CD14-positive monocyte (primary cell): ENCODE measurements at regions not wholly inside any gene's neighbourhood (a gene's known extent, or its start where the extent isn't known, plus 50 kb on each side); places are given as distances from the start of the nearest gene placed in this dataset.

ENCODE experiments used
- DNase-seq, 3 donors: peaks; one replicate each; pipeline ENCODE4 v3.0.0-alpha.2; 2011 to 2022
- H2AFZ ChIP-seq: 2 replicates; pipeline ENCODE4 v1.6.0; 2012; ENCODE audit warnings: mild to moderate bottlenecking, low read depth, low read length, inconsistent platforms; ENCODE audit not compliant: insufficient read depth, poor library complexity, severe bottlenecking
- H3K27ac ChIP-seq, 2 donors: 1 replicate in 1 of 2; 2 replicates in 1 of 2; pipeline ENCODE4 v1.5.1; 2012 to 2013; ENCODE audit warnings: low read length in 2 of 2, control low read depth in 1 of 2, inconsistent platforms in 1 of 2, low read depth in 1 of 2, mild to moderate bottlenecking in 1 of 2
- H3K27me3 ChIP-seq, 2 donors: one replicate each; pipeline versions ENCODE4 v1.6.0 to v1.6.1; 2011 to 2013; ENCODE audit warnings: low read length in 2 of 2; ENCODE audit not compliant: control insufficient read depth in 2 of 2, insufficient read depth in 2 of 2
- H3K36me3 ChIP-seq, 2 donors: replicated peaks in 1 of 2; 1 replicate in 1 of 2; 2 replicates in 1 of 2; pipeline versions ENCODE4 v1.5.1 to v1.6.1; 2012 to 2013; ENCODE audit warnings: low read length in 2 of 2, control low read depth in 1 of 2, inconsistent platforms in 1 of 2, mild to moderate bottlenecking in 1 of 2; ENCODE audit not compliant: insufficient read depth in 2 of 2, control insufficient read depth in 1 of 2
- H3K4me1 ChIP-seq, 2 donors: 1 replicate in 1 of 2; 2 replicates in 1 of 2; pipeline versions ENCODE4 v1.5.1 to v1.6.1; 2012 to 2013; ENCODE audit warnings: low read length in 2 of 2, control low read depth in 1 of 2, inconsistent platforms in 1 of 2, mild to moderate bottlenecking in 1 of 2, moderate library complexity in 1 of 2; ENCODE audit not compliant: insufficient read depth in 2 of 2, control insufficient read depth in 1 of 2
- H3K4me2 ChIP-seq: replicated peaks from 2 replicates; pipeline ENCODE3; 2012; ENCODE audit warnings: low read length, moderate library complexity, mild to moderate bottlenecking; ENCODE audit not compliant: poor library complexity, severe bottlenecking; ENCODE audit errors: extremely low read depth
- H3K4me3 ChIP-seq, 3 experiments: fragments of 200-600 bp in 1 of 3; sonication (generic) in 1 of 3; replicated peaks in 1 of 3; 1 replicate in 2 of 3; 2 replicates in 1 of 3; pipeline ENCODE4 v1.5.1; 2011 to 2013; ENCODE audit warnings: low read length in 3 of 3, mild to moderate bottlenecking in 3 of 3, control low read depth in 2 of 3, low read depth in 2 of 3, inconsistent platforms in 1 of 3, moderate library complexity in 1 of 3
- H3K79me2 ChIP-seq: 2 replicates; pipeline ENCODE4 v1.6.0; 2012; ENCODE audit warnings: mild to moderate bottlenecking, control low read depth, inconsistent platforms, low read length, moderate library complexity; ENCODE audit not compliant: insufficient read depth
- H3K9ac ChIP-seq: 2 replicates; pipeline ENCODE4 v1.6.0; 2017; ENCODE audit warnings: low read length, mild to moderate bottlenecking; ENCODE audit not compliant: insufficient read depth, poor library complexity, severe bottlenecking
- H3K9me3 ChIP-seq, 2 donors: replicated peaks in 1 of 2; 1 replicate in 1 of 2; 2 replicates in 1 of 2; pipeline versions ENCODE4 v1.5.1 to v1.6.1; 2012 to 2013; ENCODE audit warnings: low read length in 2 of 2, control low read depth in 1 of 2; ENCODE audit not compliant: control insufficient read depth in 1 of 2, insufficient read depth in 1 of 2
- H4K20me1 ChIP-seq: 2 replicates; pipeline ENCODE4 v1.6.0; 2012; ENCODE audit warnings: mild to moderate bottlenecking, low read length, control low read depth, moderate library complexity; ENCODE audit not compliant: insufficient read depth
- H3K27ac Mint-ChIP-seq, 7 donors: one replicate each; pipeline ENCODE4 v1.8.0; 2020; ENCODE audit warnings: mild to moderate bottlenecking in 7 of 7, mixed read lengths in 7 of 7, moderate library complexity in 6 of 7, inconsistent platforms in 2 of 7
- H3K27me3 Mint-ChIP-seq, 3 donors: one replicate each; pipeline ENCODE4 v1.8.0; 2021 to 2022; ENCODE audit warnings: low read depth in 3 of 3, mild to moderate bottlenecking in 3 of 3, mixed read lengths in 3 of 3, moderate library complexity in 3 of 3, inconsistent platforms in 1 of 3
- H3K36me3 Mint-ChIP-seq, 2 donors: one replicate each; pipeline ENCODE4 v1.8.0; 2020; ENCODE audit warnings: mixed read lengths in 2 of 2, inconsistent platforms in 1 of 2, mild to moderate bottlenecking in 1 of 2
- H3K4me1 Mint-ChIP-seq: one replicate; pipeline ENCODE4 v1.8.0; 2020; ENCODE audit warnings: mild to moderate bottlenecking, mixed read lengths
- H3K4me3 Mint-ChIP-seq, 2 donors: one replicate each; pipeline ENCODE4 v1.8.0; 2020; ENCODE audit warnings: mild to moderate bottlenecking in 2 of 2, mixed read lengths in 2 of 2, moderate library complexity in 1 of 2
- H3K9me3 Mint-ChIP-seq, 7 donors: one replicate each; pipeline ENCODE4 v1.8.0; 2020 to 2022; ENCODE audit warnings: mixed read lengths in 7 of 7, mild to moderate bottlenecking in 6 of 7, moderate library complexity in 6 of 7, inconsistent platforms in 2 of 7
- WGBS: methylation state at CpG from one replicate; pipeline ENCODE4 v1.1.5; 2013; ENCODE audit warnings: missing lambda C conversion rate; ENCODE audit not compliant: insufficient coverage; 5-methylcytosine and 5-hydroxymethylcytosine counted together
- intact Hi-C, 2 donors: fragments of 100-400 bp; cut with micrococcal nuclease; formaldehyde crosslinking; loops; one replicate each; pipeline versions ENCODE4 v1.15.0 to v1.15.1; 2023
- TF ChIP-seq, protein P1 (sequence below): fragments of 200-600 bp; IDR thresholded peaks from one replicate; pipeline ENCODE4 v1.8.0; 2022; ENCODE audit warnings: antibody characterized with exemption, mild to moderate bottlenecking

DNA sequence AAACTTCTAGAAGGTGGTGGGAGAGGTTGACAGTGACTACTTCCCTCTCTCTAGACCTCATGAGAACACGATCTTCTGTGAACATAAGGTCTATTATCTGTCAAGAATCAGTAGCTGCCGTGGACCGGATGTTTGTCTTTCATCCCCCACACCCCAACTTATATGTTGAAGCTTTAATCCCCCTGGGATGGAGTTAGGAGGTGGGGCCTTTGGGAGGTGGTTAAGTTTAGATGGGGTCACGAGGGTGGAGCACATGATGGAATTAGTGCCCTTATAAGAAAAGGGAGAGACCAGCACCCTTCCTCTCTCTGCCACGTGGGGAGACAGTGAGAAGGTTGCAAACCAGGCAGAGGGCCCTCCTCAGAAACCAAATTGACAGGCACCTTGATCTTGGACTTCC, 409.1 kb downstream of the QKI start:
- H3K4me1 Mint-ChIP-seq = no peaks in the 10 kb centered on the region
- Histone ChIP-seq H3K79me2 (no peaks in the 10 kb centered on the region), H3K4me1 (no peaks in the 10 kb centered on the region), H3K4me3 (no peak overlapping the region), H3K27me3 (no peaks in the 10 kb centered on the region), H3K36me3 (no peaks in the 10 kb centered on the region), H3K27ac (no peak overlapping the region), H4K20me1 (no peaks in the 10 kb centered on the region), H2AFZ (no peak overlapping the region), H3K9ac (no peak overlapping the region), H3K4me2 (no peak overlapping the region), H3K9me3 (no peaks in the 10 kb centered on the region)
- no peak for DNase-seq
- no peak overlapping the region for H3K4me3 Mint-ChIP-seq
- TF ChIP-seq, protein P1, sequence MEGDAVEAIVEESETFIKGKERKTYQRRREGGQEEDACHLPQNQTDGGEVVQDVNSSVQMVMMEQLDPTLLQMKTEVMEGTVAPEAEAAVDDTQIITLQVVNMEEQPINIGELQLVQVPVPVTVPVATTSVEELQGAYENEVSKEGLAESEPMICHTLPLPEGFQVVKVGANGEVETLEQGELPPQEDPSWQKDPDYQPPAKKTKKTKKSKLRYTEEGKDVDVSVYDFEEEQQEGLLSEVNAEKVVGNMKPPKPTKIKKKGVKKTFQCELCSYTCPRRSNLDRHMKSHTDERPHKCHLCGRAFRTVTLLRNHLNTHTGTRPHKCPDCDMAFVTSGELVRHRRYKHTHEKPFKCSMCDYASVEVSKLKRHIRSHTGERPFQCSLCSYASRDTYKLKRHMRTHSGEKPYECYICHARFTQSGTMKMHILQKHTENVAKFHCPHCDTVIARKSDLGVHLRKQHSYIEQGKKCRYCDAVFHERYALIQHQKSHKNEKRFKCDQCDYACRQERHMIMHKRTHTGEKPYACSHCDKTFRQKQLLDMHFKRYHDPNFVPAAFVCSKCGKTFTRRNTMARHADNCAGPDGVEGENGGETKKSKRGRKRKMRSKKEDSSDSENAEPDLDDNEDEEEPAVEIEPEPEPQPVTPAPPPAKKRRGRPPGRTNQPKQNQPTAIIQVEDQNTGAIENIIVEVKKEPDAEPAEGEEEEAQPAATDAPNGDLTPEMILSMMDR = no peak
- H3K27ac Mint-ChIP-seq = no peak overlapping the region
- peaks cover 17 to 24% (median 17%) of the 10 kb centered on the region in 3 donors for H3K27me3 Mint-ChIP-seq
- intact Hi-C loops = no loop called here
- 83% methylated on average over 1 of the region's 5 CpGs for WGBS
- H3K9me3 Mint-ChIP-seq = peaks cover 0 to 7% (median 1%) of the 10 kb centered on the region in 7 donors
- no peaks in the 10 kb centered on the region for H3K36me3 Mint-ChIP-seq

DNA sequence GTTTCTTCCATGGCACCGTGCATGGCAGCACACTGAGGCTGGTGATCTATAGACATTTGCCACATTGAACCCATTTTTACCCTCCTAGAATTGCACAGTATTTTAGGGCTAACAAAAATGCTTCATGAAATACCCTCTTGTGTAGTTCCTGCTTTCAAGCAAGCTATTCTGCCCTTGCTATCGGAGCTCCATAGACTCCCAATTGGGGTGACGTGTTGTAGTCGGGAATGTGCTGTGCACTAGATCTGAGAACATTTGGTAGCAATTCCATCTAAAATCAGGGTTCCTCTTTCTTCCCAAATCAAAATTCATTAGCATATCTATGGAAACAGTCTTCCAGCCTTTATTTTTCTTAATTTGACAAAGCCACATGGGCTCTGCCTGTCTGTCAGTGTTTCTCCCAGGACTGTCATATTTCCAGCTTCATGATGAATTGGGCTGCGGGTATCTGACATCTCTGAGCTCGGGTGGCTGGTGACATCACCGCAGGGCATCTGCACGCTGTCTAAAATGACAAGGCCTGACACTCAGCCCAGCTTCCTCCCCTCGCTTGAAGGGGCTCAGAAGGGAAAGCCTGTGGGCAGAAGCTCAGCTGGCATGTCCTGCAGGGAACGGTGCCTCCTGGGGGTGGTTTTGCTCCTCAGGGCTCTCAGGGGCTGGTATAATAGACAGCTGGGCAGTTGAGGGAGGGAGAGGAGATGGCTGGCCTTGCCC, 406.4 kb downstream of the QKI start:
- Histone ChIP-seq H3K9ac (no peak overlapping the region), H4K20me1 (no peaks in the 10 kb centered on the region), H3K79me2 (no peaks in the 10 kb centered on the region), H3K4me2 (no peak overlapping the region), H3K36me3 (no peaks in the 10 kb centered on the region), H3K4me1 (no peaks in the 10 kb centered on the region), H3K27ac (no peak overlapping the region), H2AFZ (no peak overlapping the region), H3K4me3 (no peak overlapping the region), H3K27me3 (no peaks in the 10 kb centered on the region), H3K9me3 (no peaks in the 10 kb centered on the region)
- Mint-ChIP-seq H3K9me3 (peaks cover 0 to 7% (median 1%) of the 10 kb centered on the region in 7 donors), H3K36me3 (no peaks in the 10 kb centered on the region), H3K27me3 (peaks cover 12 to 18% (median 16%) of the 10 kb centered on the region in 3 donors), H3K4me3 (no peak overlapping the region), H3K27ac (no peak overlapping the region), H3K4me1 (no peaks in the 10 kb centered on the region)
- TF ChIP-seq, protein P1 = no peak
- WGBS = 96% methylated on average over 10 of the region's 10 CpGs
- intact Hi-C loops = no loop called here
- DNase-seq = no peak
